HG02852 (cell line): ENCODE measurements at regions not wholly inside any gene's neighbourhood (a gene's known extent, or its start where the extent isn't known, plus 50 kb on each side); places are given as distances from the start of the nearest gene placed in this dataset.

ENCODE experiments used
- ATAC-seq: cut with Tn5 transposase; IDR thresholded peaks from one replicate; pipeline ENCODE4 v1.9.1; 2021; ENCODE audit warnings: mild to moderate bottlenecking, moderate library complexity; ENCODE audit not compliant: unreplicated experiment

DNA sequence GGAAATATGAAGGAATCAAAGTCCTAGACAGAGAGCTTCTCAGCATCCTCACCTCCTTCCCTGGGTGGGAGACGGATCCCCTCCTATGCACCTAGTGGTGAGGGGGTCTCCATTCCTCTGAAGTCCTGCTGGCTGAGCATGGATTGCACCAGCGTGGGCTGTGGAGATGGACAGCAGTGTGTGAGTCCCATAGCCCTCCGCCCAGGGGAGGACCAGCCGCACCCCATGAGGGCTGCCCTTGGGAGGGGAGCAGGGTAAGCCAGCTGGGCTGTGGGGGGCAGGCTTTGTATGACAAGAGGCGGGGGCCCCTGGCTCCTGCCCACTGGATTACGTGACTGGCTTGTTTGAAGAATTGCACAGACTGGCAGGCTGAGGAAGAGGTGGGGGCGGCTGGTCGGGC, 768.2 kb downstream of the GALR1 start:
- no peak for ATAC-seq

DNA sequence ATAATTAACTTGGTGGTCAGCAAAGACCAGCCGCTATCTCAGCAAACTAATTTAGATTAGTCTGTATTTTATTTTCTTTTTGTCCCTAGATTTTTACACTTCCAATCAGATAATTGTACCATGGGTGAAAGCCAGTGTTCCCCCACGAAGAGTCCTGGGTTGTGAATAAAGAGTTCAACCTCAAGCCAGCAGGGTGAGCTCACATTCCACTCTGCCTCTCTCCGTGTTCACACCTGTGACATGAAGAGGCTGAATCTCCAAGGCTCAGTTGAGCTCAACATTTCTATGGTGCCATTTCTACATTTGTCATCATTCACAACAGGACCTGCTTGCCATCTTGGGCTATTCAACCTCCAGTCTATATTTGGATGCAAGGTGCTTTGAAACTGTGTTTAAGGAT, 771.5 kb downstream of the GALR1 start:
- ATAC-seq: no peak

DNA sequence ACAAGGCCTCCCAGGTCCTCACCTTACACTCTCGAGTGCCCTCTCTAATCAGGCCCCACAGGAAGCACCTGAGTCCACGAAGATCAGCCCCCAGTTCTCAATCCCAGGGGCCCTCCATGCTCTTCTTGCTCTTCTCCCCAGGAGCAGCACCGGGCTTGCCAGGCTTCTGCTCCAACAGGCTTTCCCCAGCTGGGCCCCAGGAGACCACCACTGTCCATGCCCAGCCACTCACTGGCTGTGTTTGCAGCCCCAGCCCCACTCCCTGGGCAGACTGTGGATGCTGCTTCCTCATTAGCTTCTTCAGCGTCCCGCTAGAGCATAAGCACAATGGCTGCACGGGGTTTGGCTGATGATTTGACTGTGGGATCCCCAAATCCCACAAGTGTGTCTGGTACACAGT, 781.9 kb downstream of the GALR1 start:
- no peak for ATAC-seq

DNA sequence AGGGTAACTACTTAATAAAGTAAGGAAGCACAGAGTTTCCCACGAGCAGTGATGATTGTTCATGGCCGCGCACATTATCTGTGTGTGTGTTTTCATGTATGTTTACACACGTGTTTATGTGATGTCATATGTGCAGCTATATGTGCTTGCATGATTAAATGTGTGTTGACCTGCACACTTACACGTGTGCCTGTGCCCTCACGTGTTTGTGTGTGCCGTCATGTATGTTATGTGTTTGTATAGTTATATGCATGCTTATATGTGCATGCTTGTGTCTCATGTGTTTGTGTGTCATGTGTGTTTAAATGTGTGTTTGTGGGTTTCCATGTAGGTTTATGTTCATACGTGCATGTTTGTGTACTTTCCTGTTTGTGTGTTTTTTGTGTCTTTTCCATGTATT, 782.3 kb downstream of the GALR1 start:
- ATAC-seq: no peak

DNA sequence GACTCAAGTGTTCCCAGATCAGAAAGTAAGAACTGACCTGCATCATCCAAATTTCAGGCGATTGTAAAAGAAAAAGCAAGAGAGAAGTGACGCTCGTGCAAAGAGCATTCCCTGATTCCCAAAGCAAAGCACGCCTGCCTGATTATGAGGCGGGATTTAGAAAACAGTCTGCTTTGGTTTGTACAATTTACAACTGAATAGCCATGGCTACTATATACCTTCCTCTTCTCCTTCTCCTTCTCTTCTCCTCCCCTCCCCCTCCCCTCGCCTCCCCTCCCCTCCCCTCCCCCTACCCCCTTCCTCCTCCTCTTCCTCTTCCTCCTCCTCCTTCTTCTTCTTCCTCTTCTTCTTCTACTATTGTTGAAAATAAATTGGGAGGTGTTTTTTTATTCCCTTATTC, 782.9 kb downstream of the GALR1 start:
- ATAC-seq: no peak

DNA sequence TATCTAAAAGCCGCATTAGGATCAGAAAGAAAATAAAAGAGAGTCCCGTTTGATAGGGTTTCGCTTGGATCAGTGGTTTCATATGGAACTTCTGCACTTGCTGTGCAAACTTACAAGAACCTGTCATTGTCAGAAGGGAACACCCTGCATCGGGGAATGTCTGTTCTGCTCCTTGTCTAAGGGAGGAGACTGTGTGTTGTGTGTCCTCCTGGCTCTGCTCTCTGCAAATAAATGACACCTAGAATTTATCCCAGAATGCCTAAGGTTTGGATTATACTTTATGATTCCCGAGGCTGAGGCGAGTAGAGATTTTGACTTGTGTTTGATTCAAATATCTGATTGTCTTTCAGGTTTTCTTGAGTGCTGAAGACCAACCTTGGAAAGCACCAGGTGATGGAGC, 785.1 kb downstream of the GALR1 start:
- no peak for ATAC-seq

DNA sequence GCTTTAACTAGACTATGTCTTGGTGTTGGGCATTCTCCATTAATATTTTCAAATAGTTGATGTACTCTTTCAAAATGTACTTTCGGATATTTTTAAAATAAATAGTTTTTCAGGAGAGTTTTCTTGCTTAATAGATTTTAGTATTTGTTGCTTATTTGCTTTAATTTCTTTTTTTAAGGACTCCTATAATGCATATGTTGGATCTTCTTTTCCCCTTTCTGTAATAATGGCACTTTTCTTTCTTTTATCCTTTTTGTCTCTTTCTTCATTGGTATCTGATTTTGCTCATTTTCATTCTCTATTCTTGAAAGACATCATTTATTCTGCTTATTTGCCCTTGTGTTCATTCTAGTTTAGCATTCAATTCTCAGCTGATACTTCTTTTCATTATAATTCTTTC, 791.6 kb downstream of the GALR1 start:
- no peak for ATAC-seq

DNA sequence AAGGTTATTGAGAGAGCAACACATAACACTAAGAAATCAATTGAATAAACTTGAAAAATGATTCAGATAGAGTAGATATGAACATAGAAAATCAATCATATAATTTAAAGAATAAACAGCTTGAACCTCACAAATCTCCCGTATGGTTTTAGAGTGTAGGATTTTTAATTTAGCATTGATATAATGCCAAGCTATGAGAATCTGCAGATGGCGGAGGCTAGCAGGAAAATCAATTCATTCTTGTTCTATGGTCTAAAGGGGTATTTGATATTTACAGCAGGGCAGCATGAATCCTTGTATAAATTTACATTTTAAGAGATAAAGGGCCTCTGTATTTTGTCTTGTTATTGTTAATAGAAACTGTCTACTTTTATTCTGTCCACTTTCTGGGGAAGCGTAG, 797.0 kb downstream of the GALR1 start:
- ATAC-seq: no peak

DNA sequence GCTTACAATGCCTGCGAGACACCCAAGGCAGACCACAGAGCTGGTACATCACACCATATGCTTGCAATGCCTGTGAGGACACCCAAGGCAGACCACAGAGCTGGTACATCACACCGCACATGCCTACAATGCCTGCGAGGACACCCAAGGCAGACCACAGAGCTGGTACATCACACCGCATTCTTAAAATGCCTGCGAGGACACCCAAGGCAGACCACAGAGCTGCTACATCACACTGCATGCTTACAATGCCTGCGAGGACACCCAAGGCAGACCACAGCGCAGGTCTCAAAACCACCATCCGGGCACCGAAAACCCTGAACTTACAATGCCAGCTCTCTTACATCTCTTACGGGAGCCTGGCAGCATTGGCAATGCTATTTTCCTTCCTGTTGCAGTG, 799.6 kb downstream of the GALR1 start:
- ATAC-seq: no peak

DNA sequence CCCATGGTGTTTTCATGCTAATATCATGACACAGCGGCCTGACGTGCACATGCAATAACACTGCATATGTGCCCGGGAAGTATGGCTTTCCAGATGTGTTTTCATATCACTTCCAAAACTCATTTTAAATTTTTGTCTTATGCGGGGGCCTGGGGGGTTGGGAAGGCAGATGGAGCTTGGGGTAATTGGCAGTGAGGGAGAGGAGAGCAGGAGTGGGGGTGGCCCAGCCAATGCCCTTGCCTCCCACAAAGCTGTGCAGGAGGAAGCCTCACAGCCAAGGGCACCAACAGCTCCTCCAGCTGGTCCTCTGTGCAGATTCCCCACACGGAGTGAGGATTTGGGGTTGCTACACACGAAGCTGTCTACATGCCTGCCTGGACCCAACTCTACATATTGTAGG, 805.2 kb downstream of the GALR1 start:
- ATAC-seq: no peak

DNA sequence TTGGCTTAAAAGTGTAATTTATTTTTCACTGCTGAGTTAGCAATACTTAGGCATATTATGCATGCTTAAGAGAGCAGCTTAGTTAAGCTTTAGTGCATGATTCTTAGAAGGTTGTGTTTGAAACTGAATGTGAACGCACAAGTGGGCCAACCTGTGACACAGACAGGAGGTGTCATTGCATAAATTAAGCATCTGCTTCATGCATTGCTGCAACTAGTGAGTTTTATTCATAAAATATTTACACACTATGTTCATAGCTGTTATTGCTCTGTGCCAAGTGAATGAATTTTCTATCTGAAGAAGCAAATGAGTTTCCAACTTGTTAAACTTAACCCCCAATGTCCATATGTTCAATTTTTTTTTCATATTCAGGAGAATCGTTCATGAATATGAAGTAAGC, 806.4 kb downstream of the GALR1 start:
- ATAC-seq: no peak

DNA sequence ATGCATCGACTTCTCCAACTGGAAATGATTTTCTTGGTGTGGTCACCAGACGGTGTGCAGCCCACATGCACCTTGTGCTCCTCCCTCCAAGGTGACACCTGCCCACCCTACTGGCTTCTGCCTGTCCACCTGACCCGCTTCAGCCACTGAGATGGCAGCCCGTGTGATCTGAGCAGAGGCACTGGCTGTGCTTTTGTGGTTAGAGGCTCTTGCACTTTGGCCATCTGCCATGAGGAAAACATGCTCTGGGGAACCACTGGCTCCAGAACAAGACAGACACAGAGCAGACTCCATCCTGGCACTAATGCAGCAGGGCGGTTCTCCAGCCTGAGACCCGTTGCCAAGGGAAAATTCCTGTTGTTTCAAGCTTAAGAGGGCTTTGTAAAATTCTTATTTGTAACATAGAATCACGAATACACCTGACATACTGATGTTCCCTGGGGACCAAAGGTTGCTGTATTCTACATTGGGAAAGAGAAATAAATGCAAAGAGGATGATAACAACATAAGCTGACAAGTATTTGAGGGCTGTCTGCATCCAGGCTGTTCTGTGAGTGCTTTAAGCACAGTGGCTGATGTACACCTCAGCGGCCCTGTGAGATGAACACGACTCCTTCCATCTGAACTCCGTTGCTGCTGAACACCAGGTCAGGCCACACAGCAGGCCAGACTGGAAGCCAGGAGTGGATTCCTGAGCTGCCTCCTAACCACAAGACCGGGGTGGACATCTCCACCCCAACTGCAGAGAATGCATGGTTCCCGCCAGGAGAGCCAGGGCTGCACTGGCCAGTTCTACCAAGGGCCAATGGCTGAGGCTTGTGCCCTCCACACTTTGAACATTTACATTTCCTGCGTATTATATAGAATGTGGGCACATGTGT, 820.4 kb downstream of the GALR1 start:
- ATAC-seq: no peak

DNA sequence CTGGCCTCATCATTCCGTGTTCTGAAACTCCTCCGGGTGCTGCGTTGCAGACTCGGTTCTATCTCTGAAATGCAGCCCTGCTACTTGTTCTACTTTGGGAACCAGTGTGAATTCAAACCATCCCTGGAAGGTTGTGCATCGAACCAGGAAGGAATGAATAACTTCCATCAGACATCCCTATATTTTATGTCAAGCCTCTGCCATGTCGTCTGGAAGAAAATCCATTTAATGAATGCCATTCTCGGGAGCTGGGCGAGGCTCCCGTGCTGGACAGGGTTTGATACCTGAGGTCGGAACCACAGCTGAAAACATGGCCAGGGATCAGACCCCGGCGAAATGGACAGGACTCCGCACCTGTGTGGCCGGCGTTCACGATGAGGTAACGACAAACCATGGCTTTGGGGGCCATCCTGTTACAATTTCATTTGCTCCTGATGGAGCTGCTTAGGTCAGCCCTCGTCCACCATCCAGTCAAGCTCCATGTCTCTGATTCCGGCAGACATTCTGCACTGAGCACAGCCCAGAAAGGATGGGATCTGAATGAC, 821.6 kb downstream of the GALR1 start:
- no peak for ATAC-seq

DNA sequence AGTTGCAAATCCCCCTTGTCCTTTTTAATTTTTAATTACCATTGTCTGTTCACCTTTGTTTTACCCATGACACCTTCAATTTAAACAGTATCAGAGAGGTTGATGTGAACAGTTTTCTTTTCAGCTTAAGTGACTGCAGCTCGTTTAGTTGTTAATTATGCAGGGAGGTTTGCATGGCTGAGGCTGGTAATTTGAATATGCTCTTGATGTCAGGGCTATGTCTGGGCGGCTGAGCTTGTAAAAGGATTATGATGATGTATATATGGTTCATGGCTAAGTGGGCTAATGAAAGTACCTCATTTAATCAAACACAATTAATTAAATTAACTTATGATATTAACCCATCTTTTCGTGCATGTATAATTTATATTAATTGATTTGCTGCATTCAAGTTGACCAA, 822.1 kb downstream of the GALR1 start:
- ATAC-seq: no peak

DNA sequence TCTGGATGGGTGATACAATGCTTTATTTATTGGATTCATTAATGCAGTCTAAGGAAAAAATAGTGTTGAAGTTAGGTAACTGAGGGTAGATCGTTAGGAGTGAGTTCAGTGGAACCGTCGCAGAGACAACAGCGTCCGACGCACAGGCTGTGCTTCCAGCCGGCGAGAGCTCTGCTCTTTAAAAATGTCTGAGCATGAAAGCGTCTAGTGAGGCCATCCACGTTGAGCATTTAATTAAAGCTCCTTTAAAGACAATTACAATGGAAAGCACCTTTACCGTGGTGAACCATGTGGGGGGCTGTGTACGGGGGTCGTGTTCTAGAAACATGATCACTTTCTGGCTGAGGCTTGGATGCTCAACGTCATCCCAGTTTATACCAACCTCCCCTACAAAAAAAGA, 822.7 kb downstream of the GALR1 start:
- no peak for ATAC-seq

DNA sequence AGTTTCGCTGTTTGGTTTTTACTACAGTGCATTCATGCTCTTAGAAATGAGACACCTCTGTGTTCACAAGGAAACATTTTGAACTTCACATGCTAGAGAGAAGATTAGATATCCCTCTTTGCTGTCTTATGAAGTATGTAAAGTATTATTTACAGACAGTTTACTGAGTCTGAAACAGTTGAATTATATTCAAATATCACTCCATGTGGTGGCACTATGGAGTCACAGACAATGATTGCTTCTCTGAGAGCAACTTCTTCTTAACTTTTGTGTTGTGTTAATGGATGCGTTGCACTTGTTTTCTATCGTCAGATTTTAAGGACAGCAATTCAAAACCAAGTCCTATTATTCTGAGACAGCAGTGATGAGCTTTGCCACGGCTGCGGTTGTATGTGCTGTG, 823.6 kb downstream of the GALR1 start:
- no peak for ATAC-seq

DNA sequence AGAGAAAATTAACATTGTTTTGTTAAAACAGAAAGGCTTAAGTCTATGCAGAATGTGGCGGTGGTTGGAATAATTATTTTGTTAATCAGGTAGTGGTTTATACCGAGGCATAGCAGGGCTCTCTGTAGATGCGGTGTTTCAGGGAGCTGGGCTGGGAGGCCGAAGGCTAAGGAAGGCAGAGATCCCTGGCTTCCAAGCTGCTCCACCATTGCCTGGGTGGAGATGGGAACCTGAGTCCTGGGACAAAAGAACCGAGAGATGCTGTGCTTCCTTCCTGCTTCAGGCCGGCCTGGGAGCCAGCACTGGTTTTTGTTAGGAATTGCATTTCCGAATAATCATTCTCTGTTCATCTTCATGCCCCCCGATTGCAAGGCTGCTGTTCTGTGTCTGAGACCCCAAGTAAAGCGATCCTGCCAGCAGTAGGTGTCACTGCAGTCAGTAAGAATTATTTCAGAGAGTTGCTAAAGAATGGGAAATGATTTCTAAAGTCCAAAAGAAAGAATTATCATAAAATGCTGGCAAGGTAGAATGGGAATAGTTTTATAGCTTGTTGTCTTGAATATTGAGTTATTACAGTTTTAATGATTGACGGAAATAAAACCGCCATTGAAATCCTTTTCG, 824.9 kb downstream of the GALR1 start:
- no peak for ATAC-seq

DNA sequence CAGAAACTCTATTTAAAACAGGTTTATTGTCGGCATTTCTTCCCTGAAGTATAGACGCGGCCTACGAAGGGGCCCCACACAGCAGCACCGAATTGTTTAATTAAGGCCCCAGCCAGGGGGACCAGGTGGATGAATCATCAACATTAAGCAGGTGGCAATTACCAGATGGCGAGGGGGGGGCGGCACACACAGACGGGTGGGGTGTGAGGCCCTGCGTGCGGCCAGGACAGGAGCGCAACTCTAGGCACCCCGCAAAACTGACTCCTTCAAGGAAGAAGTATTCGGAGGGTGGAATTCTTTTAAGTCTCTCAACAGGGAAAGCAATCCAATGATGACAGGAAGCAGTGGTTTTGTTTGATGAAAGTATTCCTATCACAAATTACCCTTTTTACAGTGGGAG, 830.4 kb downstream of the GALR1 start:
- no peak for ATAC-seq

DNA sequence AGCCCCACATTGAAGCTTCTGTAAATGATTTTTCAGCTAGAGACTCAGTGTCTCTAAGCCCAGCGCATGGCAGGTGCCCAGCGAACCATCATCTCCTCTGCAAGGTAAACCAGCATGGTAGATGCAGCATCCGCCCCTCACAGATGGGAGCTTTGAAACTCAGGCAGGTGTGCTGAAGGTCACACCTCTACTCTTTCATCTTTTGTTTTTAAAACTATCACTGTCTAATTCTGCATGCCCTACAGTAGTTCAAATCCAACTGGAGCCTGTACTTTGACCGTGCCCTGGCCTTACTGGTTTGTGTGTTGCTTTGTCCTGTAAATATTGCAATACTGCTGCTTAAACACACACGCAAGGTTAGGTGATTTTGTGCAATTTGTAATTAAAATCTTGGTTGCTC, 831.1 kb downstream of the GALR1 start:
- ATAC-seq: no peak

DNA sequence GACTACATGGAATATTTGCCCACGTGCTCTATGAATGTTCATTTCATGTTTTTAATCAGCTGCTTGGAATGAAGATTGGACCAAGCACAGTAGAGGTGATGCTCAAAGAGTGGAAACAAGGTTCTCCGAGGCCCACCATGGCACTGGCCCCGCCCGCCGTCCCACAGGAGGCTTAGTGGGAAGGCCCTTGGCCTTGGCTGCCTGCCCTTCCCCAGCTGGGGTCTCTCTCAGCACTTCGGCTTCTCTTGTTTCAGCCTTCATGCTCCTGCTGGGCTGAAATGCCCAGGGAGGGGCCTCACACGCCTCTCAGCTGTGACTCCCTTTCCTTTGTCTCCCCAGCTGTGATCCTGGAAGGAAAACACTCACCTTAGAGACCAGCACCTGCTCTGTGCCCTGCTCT, 833.2 kb downstream of the GALR1 start:
- ATAC-seq: no peak

DNA sequence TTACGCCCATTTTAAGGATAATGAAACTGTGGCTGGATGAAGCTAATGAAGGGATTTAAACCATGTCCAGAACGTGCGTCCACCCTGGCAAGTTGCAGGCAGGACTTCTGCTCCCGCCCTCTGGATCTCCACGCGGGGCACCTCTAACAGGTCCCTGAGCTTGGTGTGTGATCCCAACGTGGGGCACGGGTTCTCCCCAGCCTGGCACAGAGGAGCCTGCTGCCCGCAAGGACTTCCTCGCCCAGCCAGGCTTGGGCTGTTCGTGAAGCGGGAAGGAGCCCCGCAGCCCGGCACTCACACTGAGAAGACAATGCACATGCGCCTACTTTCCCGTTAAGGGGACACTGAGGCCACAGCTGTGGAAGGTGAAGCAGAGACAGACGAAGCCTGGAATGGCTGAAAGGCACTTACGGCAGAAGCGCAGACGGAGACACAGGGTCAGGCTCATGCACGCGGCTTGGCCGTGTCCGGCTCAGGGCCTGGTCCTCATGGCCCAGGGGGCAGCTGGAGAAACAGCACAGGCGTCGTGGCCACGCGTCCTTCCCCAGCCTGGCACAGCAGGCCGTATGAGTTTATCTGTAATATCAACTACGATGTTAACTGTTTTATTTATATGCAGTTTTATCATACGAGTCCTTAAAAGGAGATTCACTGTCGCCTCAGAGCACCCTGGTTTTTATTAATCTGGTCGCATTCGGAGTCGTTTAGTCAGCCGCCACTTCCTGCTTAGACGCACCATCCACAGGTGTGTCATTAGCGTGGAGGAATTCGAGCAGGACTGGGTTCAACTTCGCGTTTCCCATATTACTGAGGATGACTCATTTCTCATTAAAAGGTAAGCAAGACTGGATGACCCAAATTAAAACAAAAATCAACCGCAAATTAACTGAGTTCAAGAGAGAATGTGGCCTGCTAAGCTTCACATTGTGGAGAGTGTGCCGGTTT, 835.9 kb downstream of the GALR1 start:
- ATAC-seq: no peak
